Keratinocyte (primary cell): ENCODE measurements at regions not wholly inside any gene's neighbourhood (a gene's known extent, or its start where the extent isn't known, plus 50 kb on each side); places are given as distances from the start of the nearest gene placed in this dataset.

ENCODE experiments used
- DNase-seq: peaks from one replicate; pipeline ENCODE4 v3.0.0-alpha.2; 2011; ENCODE audit warnings: low read depth, missing footprints, low spot score
- FAIRE-seq: peaks from 2 replicates; lab custom pipeline; 2011; peaks lifted over from hg19 to GRCh38; lab: Jason Lieb, UNC
- H2AFZ ChIP-seq: 2 replicates; pipeline ENCODE4 v1.6.0; 2012; ENCODE audit warnings: low read length, control low read depth, inconsistent platforms; ENCODE audit not compliant: control insufficient read depth
- H3K27ac ChIP-seq: 2 replicates; pipeline ENCODE4 v1.5.1; 2011; ENCODE audit warnings: low read length; ENCODE audit not compliant: control insufficient read depth, insufficient read depth
- H3K27me3 ChIP-seq: 3 replicates; pipeline ENCODE4 v1.6.0; 2011; ENCODE audit warnings: low read length; ENCODE audit not compliant: control insufficient read depth, insufficient read depth; ENCODE audit errors: extremely low read depth
- H3K36me3 ChIP-seq, 2 experiments: 2 replicates in 1 of 2; 3 replicates in 1 of 2; pipeline ENCODE4 v1.5.1; 2011; ENCODE audit warnings: low read length in 2 of 2, mild to moderate bottlenecking in 1 of 2; ENCODE audit not compliant: control insufficient read depth in 2 of 2, insufficient read depth in 2 of 2; ENCODE audit errors: extremely low read depth in 1 of 2
- H3K4me1 ChIP-seq: 3 replicates; pipeline ENCODE4 v1.5.1; 2011; ENCODE audit warnings: low read length; ENCODE audit not compliant: control insufficient read depth, insufficient read depth; ENCODE audit errors: extremely low read depth
- H3K4me2 ChIP-seq: 3 replicates; pipeline ENCODE4 v1.6.0; 2011; ENCODE audit warnings: low read depth, low read length; ENCODE audit not compliant: control insufficient read depth, insufficient read depth; ENCODE audit errors: extremely low read depth
- H3K4me3 ChIP-seq, 3 experiments: fragments of 200-600 bp in 1 of 3; sonication (generic) in 1 of 3; 2 replicates in 2 of 3; 3 replicates in 1 of 3; pipeline ENCODE4 v1.5.1; 2011 to 2016; ENCODE audit warnings: low read length in 3 of 3, mild to moderate bottlenecking in 3 of 3, control low read depth in 2 of 3, inconsistent platforms in 1 of 3, low read depth in 1 of 3, mixed read lengths in 1 of 3, mixed run types in 1 of 3, moderate library complexity in 1 of 3; ENCODE audit not compliant: control insufficient read depth in 2 of 3, insufficient read depth in 2 of 3; ENCODE audit errors: extremely low read depth in 1 of 3
- H3K79me2 ChIP-seq: 2 replicates; pipeline ENCODE4 v1.6.0; 2012; ENCODE audit warnings: low read length; ENCODE audit not compliant: control insufficient read depth, insufficient read depth
- H3K9ac ChIP-seq: 3 replicates; pipeline ENCODE4 v1.6.0; 2011; ENCODE audit warnings: low read length; ENCODE audit not compliant: control insufficient read depth, insufficient read depth; ENCODE audit errors: extremely low read depth
- H3K9me1 ChIP-seq: 3 replicates; pipeline ENCODE4 v1.6.0; 2011; ENCODE audit warnings: low read length; ENCODE audit not compliant: control insufficient read depth, insufficient read depth; ENCODE audit errors: extremely low read depth
- H3K9me3 ChIP-seq: 2 replicates; pipeline ENCODE4 v1.5.1; 2012; ENCODE audit warnings: low read depth, low read length; ENCODE audit not compliant: control insufficient read depth
- H4K20me1 ChIP-seq: 3 replicates; pipeline ENCODE4 v1.6.0; 2011; ENCODE audit warnings: low read length; ENCODE audit not compliant: control insufficient read depth, insufficient read depth; ENCODE audit errors: extremely low read depth
- CTCF ChIP-seq, 3 experiments: IDR thresholded peaks in 1 of 3; conservative IDR thresholded peaks in 1 of 3; optimal IDR thresholded peaks in 1 of 3; 2 replicates in 2 of 3; 3 replicates in 1 of 3; pipeline versions ENCODE3 to v1.5.1; 2011; ENCODE audit warnings: low read length in 3 of 3, mild to moderate bottlenecking in 3 of 3, moderate library complexity in 2 of 3, control low read depth in 1 of 3, inconsistent platforms in 1 of 3; ENCODE audit not compliant: insufficient read depth in 2 of 3; ENCODE audit errors: extremely low read depth in 1 of 3
- EZH2 ChIP-seq: IDR thresholded peaks from one replicate; pipeline ENCODE4 v1.6.1; 2012; ENCODE audit warnings: inconsistent platforms, mild to moderate bottlenecking, low read length, moderate library complexity
- dilution Hi-C: fragments of 300-500 bp; cut with MboI; formaldehyde crosslinking; loops from one replicate; pipeline ENCODE4 v1.7.0; 2020; ENCODE audit warnings: low sequenced_read_pairs; ENCODE audit not compliant: extremely low pct_ligation_motif_present

GRCh38 chr12:127515941-127516340 is 751.0 kb upstream of the TMEM132C start:
- Histone ChIP-seq H2AFZ (no peak overlapping the region), H4K20me1 (no peaks in the 10 kb centered on the region), H3K27me3 (no peaks in the 10 kb centered on the region), H3K9ac (no peak overlapping the region), H3K79me2 (no peaks in the 10 kb centered on the region), H3K9me3 (no peaks in the 10 kb centered on the region), H3K4me3 (no peak overlapping the region), H3K27ac (no peak overlapping the region), H3K4me2 (no peak overlapping the region), H3K9me1 (no peaks in the 10 kb centered on the region), H3K4me1 (no peaks in the 10 kb centered on the region), H3K36me3 (no peaks in the 10 kb centered on the region)
- FAIRE-seq (no peak), DNase-seq (no peak)
- TF ChIP-seq EZH2 (no peak), CTCF (optimal IDR thresholded peaks at IDR 0.05 in 1 of 3, IDR thresholded peaks at IDR 0.05 in 1 of 3, conservative IDR thresholded peaks at IDR 0.05 in 1 of 3; ENCODE audit: extremely low read depth in 1 of 3, insufficient read depth in 2 of 3, low read length in 3 of 3) (no peak)
- dilution Hi-C loops: no loop called here

GRCh38 chr12:127516467-127516866 is 750.5 kb upstream of the TMEM132C start:
- no peaks in the 10 kb centered on the region for H3K9me1 ChIP-seq
- no peaks in the 10 kb centered on the region for H3K9me3 ChIP-seq
- TF ChIP-seq CTCF (optimal IDR thresholded peaks at IDR 0.05 in 1 of 3, IDR thresholded peaks at IDR 0.05 in 1 of 3, conservative IDR thresholded peaks at IDR 0.05 in 1 of 3; ENCODE audit: extremely low read depth in 1 of 3, insufficient read depth in 2 of 3, low read length in 3 of 3) (no peak), EZH2 (no peak)
- dilution Hi-C loops: no loop called here
- H3K4me3 ChIP-seq: no peak overlapping the region
- no peak for FAIRE-seq
- no peaks in the 10 kb centered on the region for H3K79me2 ChIP-seq
- H3K36me3 ChIP-seq: no peaks in the 10 kb centered on the region
- no peak overlapping the region for H3K9ac ChIP-seq
- H3K4me2 ChIP-seq: no peak overlapping the region
- H3K4me1 ChIP-seq: no peaks in the 10 kb centered on the region
- H3K27me3 ChIP-seq: no peaks in the 10 kb centered on the region
- no peak for DNase-seq
- no peaks in the 10 kb centered on the region for H4K20me1 ChIP-seq
- no peak overlapping the region for H2AFZ ChIP-seq
- H3K27ac ChIP-seq: no peak overlapping the region
